ENCODE measurements at regions not wholly inside any gene's neighbourhood (a gene's known extent, or its start where the extent isn't known, plus 50 kb on each side); places are given as distances from the start of the nearest gene placed in this dataset.
"Not testable (repeated sequence)": the region's sequence is repeated elsewhere in the genome, so short reads cannot be mapped to it uniquely, and the experiment has no call there.

- not testable (repeated sequence) for H3K27me3 Mint-ChIP-seq; H3K27ac Mint-ChIP-seq; ATAC-seq (ENCODE audit: low read depth); H3K36me3 Mint-ChIP-seq; H3K4me1 Mint-ChIP-seq; H3K4me3 Mint-ChIP-seq; H3K9me3 Mint-ChIP-seq; DNase-seq (ENCODE audit: low spot score in 2 of 2)
Observed at GRCh38 chr1:206362994-206363393, 107.3 kb upstream of the IKBKE start.

GRCh38 chr1:206365271-206365670 lies 105.0 kb upstream of the IKBKE start:
- DNase-seq (ENCODE audit: low spot score in 2 of 2); ATAC-seq (ENCODE audit: low read depth); H3K27me3 Mint-ChIP-seq: not testable (repeated sequence)

GRCh38 chr1:206366131-206366530 lies 104.1 kb upstream of the IKBKE start:
- H3K36me3 Mint-ChIP-seq; H3K4me3 Mint-ChIP-seq; H3K27me3 Mint-ChIP-seq; H3K27ac Mint-ChIP-seq; DNase-seq (ENCODE audit: low spot score in 2 of 2); H3K4me1 Mint-ChIP-seq; H3K9me3 Mint-ChIP-seq; ATAC-seq (ENCODE audit: low read depth): not testable (repeated sequence)

More at GRCh38 chr1:206365271-206365670, 105.0 kb upstream of the IKBKE start:
- H3K9me3 Mint-ChIP-seq, H3K27ac Mint-ChIP-seq, H3K4me1 Mint-ChIP-seq, H3K4me3 Mint-ChIP-seq, H3K36me3 Mint-ChIP-seq: not testable (repeated sequence)

- DNase-seq (ENCODE audit: low spot score in 2 of 2); H3K9me3 Mint-ChIP-seq; H3K36me3 Mint-ChIP-seq; H3K4me1 Mint-ChIP-seq; H3K27ac Mint-ChIP-seq; H3K4me3 Mint-ChIP-seq; ATAC-seq (ENCODE audit: low read depth); H3K27me3 Mint-ChIP-seq: not testable (repeated sequence)
Observed at GRCh38 chr1:206366772-206367171, 103.5 kb upstream of the IKBKE start.

- not testable (repeated sequence) for H3K36me3 Mint-ChIP-seq; H3K27ac Mint-ChIP-seq; H3K4me1 Mint-ChIP-seq; H3K9me3 Mint-ChIP-seq; DNase-seq (ENCODE audit: low spot score in 2 of 2); H3K4me3 Mint-ChIP-seq; H3K27me3 Mint-ChIP-seq; ATAC-seq (ENCODE audit: low read depth)
Observed at GRCh38 chr1:206367955-206368622, 102.2 kb upstream of the IKBKE start.

- H3K27me3 Mint-ChIP-seq; ATAC-seq (ENCODE audit: low read depth); H3K4me3 Mint-ChIP-seq; DNase-seq (ENCODE audit: low spot score in 2 of 2); H3K27ac Mint-ChIP-seq; H3K9me3 Mint-ChIP-seq; H3K4me1 Mint-ChIP-seq; H3K36me3 Mint-ChIP-seq: not testable (repeated sequence)
Observed at GRCh38 chr1:206374725-206375124, 95.6 kb upstream of the IKBKE start.

GRCh38 chr1:206375552-206375951 lies 94.7 kb upstream of the IKBKE start:
- H3K4me1 Mint-ChIP-seq; H3K9me3 Mint-ChIP-seq; H3K27me3 Mint-ChIP-seq; DNase-seq (ENCODE audit: low spot score in 2 of 2); H3K4me3 Mint-ChIP-seq; H3K36me3 Mint-ChIP-seq; ATAC-seq (ENCODE audit: low read depth); H3K27ac Mint-ChIP-seq: not testable (repeated sequence)

GRCh38 chr1:206378506-206378905 lies 91.8 kb upstream of the IKBKE start:
- H3K36me3 Mint-ChIP-seq; H3K9me3 Mint-ChIP-seq; DNase-seq (ENCODE audit: low spot score in 2 of 2); H3K4me1 Mint-ChIP-seq; ATAC-seq (ENCODE audit: low read depth); H3K27me3 Mint-ChIP-seq; H3K4me3 Mint-ChIP-seq: not testable (repeated sequence)
- peak overlapping the region; percentile 55 for H3K27ac Mint-ChIP-seq

- not testable (repeated sequence) for H3K36me3 Mint-ChIP-seq; H3K27me3 Mint-ChIP-seq; H3K4me1 Mint-ChIP-seq; H3K4me3 Mint-ChIP-seq; H3K27ac Mint-ChIP-seq; H3K9me3 Mint-ChIP-seq; DNase-seq (ENCODE audit: low spot score in 2 of 2); ATAC-seq (ENCODE audit: low read depth)
Observed at GRCh38 chr1:206379245-206379644, 91.0 kb upstream of the IKBKE start.

GRCh38 chr1:206380163-206380790 lies 90.0 kb upstream of the IKBKE start:
- H3K4me3 Mint-ChIP-seq; H3K27me3 Mint-ChIP-seq; H3K36me3 Mint-ChIP-seq; H3K4me1 Mint-ChIP-seq; ATAC-seq (ENCODE audit: low read depth); DNase-seq (ENCODE audit: low spot score in 2 of 2); H3K27ac Mint-ChIP-seq; H3K9me3 Mint-ChIP-seq: not testable (repeated sequence)

GRCh38 chr1:206380791-206381610 lies 89.3 kb upstream of the IKBKE start:
- not testable (repeated sequence) for ATAC-seq (ENCODE audit: low read depth); DNase-seq (ENCODE audit: low spot score in 2 of 2); H3K4me1 Mint-ChIP-seq; H3K27ac Mint-ChIP-seq; H3K9me3 Mint-ChIP-seq; H3K27me3 Mint-ChIP-seq; H3K36me3 Mint-ChIP-seq; H3K4me3 Mint-ChIP-seq

- H3K4me3 Mint-ChIP-seq, H3K27ac Mint-ChIP-seq, H3K9me3 Mint-ChIP-seq, H3K36me3 Mint-ChIP-seq, H3K27me3 Mint-ChIP-seq, H3K4me1 Mint-ChIP-seq: not testable (repeated sequence)
- DNase-seq (ENCODE audit: low spot score in 2 of 2) (peak; percentile 14 to 16), ATAC-seq (ENCODE audit: low read depth) (peak; percentile 78)
Observed at GRCh38 chr1:206384029-206384807, 86.1 kb upstream of the IKBKE start.

GRCh38 chr1:206384891-206385290 lies 85.4 kb upstream of the IKBKE start:
- not testable (repeated sequence) for H3K9me3 Mint-ChIP-seq; H3K4me3 Mint-ChIP-seq; H3K36me3 Mint-ChIP-seq; H3K27me3 Mint-ChIP-seq; ATAC-seq (ENCODE audit: low read depth); H3K27ac Mint-ChIP-seq; H3K4me1 Mint-ChIP-seq; DNase-seq (ENCODE audit: low spot score in 2 of 2)

GRCh38 chr1:206387631-206388030 lies 82.6 kb upstream of the IKBKE start:
- not testable (repeated sequence) for DNase-seq (ENCODE audit: low spot score in 2 of 2); ATAC-seq (ENCODE audit: low read depth); H3K27ac Mint-ChIP-seq; H3K4me1 Mint-ChIP-seq; H3K9me3 Mint-ChIP-seq; H3K27me3 Mint-ChIP-seq; H3K4me3 Mint-ChIP-seq; H3K36me3 Mint-ChIP-seq
